Erythroblast (primary cell): ENCODE measurements at regions not wholly inside any gene's neighbourhood (a gene's known extent, or its start where the extent isn't known, plus 50 kb on each side); places are given as distances from the start of the nearest gene placed in this dataset.
"Not testable (repeated sequence)": the region's sequence is repeated elsewhere in the genome, so short reads cannot be mapped to it uniquely, and the experiment has no call there.

ENCODE experiments used
- DNase-seq, 2 experiments: peaks; one replicate each; lab custom pipeline; 2025; lab: John Stamatoyannopoulos, UW
- GATA1 ChIP-seq: IDR thresholded peaks from 2 replicates; pipeline ENCODE4 v1.6.1; 2011; ENCODE audit warnings: low read depth, mild to moderate bottlenecking, control low read depth, low read length, moderate library complexity
- POLR2A ChIP-seq: IDR thresholded peaks from 2 replicates; pipeline ENCODE4 v1.6.1; 2011; ENCODE audit warnings: mild to moderate bottlenecking, low read length

DNA sequence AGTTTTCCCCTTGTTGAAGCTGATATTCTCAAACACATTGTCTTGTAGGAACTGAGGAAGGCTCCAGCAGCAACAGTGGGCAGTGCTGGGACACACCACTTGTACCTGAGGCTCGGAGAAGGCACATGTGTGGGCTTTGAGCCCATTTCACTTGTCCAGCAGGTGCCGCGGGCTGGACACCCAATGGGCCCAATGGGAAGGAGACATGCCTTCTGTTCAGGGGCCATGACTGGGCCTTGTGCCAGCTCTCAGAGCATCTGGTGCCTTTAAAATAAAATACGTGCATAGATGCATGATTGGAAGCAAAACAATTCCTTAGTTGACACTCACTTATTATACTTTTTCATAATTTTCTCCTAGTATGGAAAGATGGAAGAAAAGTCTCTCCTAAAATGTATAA is 334.2 kb downstream of the KLF13 start:
- no peak for TF ChIP-seq POLR2A
- no peak for TF ChIP-seq GATA1
- no peak for DNase-seq

DNA sequence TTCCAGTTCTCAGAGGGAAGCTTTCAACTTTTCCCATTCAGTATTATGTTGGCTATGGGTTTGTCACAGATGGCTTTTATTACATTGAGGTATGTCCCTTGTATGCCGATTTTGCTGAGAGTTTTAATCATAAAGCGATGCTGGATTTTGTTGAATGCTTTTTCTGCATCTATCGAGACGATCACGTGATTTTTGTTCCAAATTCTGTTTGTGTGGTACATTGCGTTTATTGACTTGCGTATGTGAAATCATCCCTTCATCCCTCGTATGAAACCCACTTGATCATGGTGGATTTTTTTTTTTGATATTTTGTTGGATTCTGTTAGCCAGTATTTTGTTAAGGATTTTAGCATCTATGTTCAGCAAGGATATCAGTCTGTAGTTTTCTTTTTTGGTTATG is 339.1 kb downstream of the KLF13 start:
- not testable (repeated sequence) for DNase-seq

DNA sequence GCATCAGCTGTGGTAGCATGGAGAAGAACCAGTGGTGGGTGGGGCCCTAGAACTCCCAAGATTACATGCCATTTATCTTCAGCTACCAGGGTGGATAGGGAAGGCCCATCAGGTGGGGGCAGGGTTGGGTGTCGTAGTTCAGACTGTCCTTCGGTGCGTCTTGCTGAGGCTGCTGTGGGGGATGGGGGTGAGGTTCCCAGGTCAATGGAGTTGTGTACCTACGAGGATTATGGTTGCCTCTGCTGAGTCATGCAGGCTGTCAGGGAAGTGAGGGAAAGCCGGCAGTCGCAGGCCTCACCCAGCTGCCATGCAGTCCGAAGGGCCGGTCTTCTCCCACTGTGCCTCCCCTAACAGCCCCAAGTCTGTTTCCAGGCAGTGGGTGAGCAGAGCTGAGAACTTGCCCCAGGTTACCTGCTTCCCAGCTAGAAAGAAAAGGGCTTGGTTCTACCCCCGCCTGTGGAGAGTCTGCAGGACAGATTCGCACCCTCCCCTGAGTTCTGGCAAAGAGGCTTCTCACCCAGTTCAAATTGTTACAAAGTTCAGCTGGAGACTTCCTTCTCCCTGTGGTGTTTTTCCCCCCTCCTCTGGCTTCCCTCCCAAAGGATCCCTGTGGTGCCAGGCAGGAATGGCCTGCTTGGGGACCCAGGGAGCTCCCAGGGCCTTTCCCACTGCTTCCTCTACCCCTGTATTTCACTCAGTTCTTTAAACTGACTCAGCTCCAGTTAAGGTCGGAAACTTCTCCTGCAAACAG is 342.7 kb downstream of the KLF13 start:
- not testable (repeated sequence) for DNase-seq

DNA sequence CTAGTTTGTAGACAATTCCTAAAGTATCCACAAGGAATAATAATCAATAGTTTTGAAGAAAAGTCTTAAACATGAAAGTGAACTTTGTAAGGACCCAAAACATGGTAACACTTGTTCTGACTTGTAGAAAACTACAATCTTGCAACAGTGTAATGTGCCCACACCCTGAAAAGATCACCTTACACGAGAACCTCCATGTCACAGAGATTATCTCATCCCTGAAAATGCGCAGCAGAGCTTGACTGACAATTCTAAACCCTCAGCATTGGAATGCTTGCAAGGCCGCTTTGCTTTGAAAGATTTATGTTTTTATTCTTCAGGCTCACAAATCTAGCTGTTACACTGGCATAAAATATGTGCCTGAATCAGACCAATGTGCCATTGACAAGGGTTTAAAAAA is 346.6 kb downstream of the KLF13 start:
- not testable (repeated sequence) for DNase-seq

DNA sequence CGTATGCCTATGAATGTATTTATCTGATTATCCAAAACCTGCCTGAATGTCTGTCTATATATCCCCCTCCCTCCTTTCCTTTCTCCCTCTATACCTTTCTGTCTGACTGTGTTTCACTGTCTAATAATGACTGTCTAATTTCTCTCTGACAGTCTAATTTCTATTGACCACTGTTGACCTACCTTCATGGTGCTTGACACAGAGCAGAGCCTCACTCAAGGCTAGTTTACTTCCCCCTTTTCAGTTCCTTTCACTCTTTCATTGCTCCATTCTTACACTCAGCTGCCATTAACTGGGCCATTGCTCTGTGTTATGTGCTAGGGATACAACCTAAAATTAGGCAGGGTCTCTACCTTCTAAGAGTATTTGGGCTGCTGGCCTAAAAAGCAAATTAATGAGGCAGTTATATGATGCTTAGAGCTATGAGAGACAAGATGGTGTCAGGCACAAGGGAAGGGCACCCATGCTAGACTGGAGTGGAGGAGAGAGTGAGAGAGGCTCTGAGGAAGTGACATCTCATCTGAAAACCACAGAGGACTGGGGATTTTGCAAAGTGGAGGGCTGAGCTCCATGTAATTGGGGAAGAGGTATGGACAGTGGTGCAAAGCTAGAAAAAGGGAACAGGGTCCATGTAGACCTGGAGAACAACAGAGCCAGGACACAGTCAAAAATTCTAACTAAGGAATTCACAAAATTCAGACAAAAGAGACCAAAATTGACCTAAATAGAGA is 348.6 kb upstream of the CHRNA7 start:
- DNase-seq, result not testable (repeated sequence)

DNA sequence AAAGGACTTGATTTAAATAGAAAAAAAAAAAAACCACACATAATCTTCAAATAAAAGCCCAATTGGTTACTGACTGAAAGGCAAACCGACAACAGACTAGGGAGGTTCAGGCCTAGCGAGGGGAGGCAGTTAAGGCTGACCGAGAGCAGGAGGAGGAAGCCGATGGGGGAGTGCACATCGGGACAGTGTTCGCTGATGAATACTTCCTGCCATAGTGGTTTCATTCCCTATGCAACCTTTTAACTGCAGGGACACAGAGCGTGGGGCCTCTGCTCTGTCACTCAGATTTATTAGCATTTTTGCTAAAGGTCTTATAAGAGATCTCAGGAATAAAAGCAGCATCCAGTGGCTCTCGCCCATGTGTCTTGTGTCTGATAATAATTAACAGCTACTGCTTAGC is 343.2 kb upstream of the CHRNA7 start:
- DNase-seq, result not testable (repeated sequence)

DNA sequence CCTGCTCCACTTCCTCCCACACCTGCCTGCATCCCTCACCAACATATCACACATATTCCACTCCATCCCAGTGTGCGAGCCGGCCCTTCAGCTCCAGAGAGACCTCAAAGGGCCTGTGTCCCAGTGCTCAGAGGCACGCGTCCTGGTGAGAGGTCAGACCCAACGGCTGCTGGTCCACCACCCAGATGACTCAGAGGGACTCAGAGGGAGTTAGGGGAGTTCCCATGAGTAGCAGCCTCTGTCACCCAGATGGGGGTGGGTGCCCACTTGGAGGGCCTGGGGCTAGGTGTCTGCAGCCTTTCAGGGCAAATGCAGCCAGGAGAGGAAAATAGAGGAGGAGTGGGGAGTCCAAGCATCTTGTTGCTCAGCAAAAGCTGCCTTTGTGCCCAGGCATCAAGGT is 333.8 kb upstream of the CHRNA7 start:
- not testable (repeated sequence) for DNase-seq

DNA sequence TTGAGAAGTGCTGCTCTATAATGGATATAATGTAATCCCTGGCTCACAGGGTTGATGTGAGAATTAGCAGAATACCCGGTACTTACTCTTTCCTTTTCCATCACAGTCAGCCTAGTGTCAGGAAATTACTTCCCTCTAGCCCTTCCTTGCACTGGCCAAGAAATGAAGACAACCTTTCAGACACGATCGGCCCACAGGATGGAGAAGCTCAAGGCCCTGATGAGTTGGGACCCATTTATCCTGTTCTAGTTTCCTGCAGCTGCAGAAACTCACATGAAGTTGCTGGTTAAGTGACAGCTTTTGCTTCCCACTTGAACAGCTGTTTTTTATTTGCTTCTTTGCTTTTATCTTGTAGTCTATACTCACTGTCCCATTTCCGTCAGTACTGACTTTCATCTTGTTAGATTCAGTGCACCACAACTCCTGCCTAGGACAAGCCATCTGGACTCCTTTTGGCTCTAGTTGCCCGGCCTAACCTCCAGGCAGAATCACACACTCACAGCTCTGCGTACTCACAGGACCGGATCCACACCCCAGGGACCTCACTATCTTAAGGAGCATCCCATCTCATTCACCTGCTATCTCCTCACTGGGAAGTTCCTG is 325.1 kb upstream of the CHRNA7 start:
- DNase-seq, result not testable (repeated sequence)

DNA sequence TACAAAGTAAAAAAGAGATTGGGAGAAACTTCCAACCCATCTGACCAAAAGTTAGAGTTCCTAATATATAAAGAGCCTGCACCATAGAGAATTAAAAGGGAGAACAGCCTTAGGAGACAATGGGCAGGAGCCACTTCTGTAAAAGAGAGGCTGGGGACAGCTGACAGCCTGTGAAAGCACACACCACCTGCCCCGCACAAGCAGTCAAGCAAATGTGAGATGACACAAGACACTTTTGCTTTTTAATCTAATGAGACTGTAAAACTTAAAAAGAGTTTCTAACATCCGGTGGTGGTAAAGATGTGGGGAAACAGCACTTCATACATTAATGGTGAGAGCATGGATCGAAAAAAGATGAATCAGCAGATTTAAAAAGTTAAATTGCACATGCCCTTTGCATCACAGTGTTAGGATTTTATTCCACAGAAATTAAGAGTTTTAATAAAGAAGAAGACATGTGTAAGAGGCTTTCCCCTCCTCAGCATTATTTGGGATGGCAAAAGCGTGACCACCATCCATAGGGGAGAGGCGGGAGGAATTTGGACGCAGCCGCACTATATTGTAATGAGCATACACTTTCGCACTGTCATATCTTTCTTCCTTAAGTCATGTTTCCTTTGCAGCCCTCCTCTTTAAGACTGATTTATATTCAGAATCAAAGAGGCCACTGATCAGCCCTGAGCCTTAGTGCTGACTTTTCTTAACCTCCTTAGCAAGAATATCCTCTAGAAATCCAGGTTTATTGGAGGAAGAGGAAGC is 322.2 kb upstream of the CHRNA7 start:
- not testable (repeated sequence) for DNase-seq

DNA sequence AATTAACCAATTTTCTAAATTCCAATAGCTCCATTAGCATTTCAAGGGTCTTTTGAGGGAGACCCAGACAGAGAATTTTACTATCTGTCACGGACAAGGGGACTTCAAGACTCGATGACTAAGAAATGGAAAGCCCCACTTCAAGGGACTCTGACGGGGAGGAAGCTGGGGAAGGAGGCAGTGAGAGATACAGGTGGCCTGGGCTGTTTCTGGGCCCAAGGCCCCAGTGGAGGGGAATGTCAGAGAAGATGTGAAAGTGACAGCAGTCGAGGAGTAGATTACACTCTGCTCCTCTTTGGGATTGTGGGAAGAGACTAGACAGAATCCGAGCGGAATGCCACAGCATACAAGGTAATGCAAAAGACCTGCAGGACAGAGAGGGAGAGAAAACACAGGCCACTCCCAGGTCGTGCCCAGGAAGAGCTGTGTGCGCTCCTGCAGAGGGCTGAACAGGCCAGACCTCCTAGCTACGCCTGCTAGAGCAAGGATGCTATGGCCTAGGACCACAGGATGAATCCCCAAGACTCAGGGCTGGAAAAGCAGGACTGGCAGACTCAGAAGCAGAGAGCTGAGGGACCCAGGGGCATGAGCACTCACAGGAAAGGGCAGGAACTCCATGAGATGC is 321.5 kb upstream of the CHRNA7 start:
- not testable (repeated sequence) for DNase-seq

DNA sequence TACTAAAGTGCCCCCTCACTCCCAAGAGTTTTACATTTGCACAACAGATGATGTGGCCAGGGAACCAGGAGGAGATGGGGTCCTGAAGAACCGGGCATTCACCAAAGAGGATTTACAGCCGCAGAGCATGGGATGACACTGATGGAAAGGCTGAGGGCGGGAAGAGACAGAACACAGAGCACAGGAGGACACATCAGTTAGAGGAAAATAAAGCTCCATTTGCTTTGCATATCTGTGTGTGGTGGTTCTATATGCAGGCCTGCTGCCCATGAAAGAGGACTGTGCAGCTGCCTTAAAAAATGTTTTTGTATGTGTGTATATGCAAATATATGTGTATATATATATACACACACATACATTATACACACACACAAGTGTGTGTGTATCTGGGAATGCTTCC is 320.8 kb upstream of the CHRNA7 start:
- not testable (repeated sequence) for DNase-seq

DNA sequence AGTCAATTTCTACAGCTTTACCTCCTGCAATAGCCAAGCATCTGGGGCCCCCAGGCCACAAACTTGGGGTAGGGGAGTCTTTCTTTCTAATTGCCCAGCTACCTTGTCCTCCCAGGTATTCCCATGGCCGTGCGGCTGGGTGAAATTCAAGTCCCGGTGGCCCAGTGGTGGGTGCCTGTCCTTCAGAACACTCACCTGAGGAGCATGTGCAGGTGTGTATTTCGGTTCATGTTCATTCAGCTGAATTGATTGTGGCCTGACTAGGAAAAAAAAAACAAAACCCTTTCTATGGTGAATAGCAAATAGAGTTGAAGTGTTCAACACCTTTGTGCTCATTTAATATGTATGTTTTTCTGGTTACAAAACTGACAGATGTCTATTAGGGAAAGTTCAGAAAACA is 319.5 kb upstream of the CHRNA7 start:
- not testable (repeated sequence) for DNase-seq

DNA sequence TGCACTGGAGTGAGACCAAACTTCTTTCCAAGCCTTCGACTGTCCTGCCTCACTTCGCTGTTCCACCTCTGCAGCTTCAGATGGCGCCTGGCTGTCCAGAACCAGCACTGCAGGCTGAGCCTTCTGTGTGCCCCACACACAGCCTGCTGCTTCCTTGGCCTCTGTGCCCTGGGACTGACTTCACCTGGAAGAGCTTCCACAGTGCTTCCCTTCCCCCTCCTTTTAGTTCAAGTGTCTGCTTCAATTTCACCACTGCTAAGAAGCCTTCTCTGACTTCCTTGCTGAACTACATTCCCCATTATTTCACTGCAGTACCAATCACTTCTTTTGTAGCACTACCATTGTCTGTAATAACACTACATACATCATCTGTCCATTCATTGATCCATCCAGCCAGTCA is 315.1 kb upstream of the CHRNA7 start:
- DNase-seq, result not testable (repeated sequence)

DNA sequence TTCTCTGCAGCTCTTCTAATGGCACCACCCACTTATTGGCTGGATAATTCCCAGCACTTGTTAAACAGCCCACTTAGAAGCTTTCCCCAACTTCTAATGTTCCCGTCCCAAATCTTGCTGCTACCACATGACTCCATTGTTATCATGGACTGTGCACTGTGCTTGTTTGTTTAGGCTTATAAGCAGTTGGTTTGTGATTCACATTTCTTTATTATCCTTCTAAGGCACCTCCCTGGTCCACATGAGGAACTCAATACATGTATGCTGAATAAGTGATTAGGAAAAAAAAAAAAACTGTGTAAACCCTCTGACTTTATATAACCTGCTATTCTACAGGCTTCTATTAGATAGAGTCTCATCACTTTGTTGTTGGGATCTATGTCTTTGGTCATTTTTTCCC is 311.7 kb upstream of the CHRNA7 start:
- not testable (repeated sequence) for DNase-seq

DNA sequence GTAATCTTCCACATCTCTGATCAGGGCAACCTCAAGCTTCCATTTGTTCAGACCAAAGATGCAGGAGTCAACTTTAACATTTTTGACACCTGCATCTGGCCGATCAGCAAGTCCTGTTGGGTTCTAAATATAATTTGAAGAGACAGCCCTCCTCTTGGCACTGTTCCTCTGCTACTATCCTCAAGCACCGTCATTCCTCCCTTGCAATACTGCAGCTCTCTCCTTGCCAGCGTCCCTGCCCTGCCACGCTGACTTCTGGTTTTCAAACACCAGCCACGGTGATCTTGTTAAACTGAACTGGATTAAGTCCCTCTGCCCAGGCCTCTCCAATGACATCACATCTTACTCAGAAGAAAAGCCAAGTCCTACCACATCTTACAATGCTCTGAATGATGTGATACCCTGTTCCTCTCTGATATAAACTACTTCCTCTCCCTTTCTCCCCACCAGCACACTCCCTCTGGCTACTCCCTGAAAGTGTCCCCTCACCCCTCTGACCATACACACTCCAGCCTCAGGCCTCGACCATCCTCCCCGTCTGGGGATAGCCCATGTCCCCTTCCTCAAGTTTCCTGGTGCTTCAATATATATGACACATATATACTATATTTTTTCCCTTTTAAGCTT is 310.8 kb upstream of the CHRNA7 start:
- DNase-seq, result not testable (repeated sequence)

DNA sequence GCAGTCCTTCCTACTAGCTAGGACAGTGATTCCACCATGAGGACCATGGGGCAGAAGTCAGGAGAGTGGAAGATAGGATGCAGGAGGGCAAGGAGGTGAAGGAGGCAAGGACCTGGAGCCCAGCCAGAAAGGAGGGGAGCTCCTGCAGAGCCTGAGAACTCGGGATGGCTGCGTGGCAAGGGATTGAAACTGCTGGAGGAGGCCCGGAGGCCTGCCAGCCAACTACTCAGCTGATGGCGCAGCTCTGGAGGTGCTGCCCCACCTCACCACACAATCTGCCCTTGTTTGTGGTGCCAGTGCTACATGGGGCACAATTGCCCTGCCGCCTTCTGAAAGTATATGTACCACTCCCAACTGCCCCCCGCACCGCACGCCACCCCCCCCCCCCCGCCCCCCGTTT is 307.3 kb upstream of the CHRNA7 start:
- not testable (repeated sequence) for DNase-seq

DNA sequence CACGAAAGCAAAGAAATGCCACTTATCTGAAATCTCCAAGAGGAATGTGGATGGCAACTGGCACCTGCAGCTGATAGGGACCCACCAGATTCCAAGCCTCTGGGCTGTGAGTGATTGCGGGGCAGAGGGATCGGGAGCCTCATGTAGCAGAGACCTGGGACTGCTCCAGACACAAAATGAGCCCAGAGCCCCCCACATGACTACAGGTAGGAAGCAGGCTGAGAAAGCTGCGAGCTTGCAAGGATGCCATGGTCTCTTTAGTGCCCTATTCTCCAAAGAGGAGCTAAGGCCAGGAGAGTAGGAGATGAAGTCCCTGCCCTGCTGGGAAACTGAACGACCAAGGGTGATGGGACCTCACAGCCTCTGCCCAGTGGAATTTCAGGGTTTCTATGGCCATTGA is 305.4 kb upstream of the CHRNA7 start:
- DNase-seq, result not testable (repeated sequence)

DNA sequence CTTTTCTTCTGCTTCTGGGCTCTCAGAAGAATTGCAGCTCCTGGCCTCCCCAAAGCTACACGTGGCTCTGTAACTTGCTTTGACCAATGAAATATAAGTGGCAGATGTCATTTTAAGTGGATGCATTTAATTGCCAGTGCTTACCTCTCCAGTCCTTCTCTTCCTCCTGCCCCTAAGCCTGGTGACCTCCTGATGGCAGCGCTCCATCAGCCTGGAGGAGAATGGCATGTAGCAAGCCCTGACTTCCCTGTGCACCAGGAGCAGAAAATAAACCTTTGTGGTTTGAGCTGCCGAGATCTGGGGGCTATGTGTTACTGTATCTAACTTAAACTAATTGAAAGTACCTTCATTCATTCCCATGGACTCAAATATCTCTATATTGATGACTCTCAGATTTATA is 304.7 kb upstream of the CHRNA7 start:
- DNase-seq, result not testable (repeated sequence)
